ENCODE measurements at regions not wholly inside any gene's neighbourhood (a gene's known extent, or its start where the extent isn't known, plus 50 kb on each side); places are given as distances from the start of the nearest gene placed in this dataset.

DNA sequence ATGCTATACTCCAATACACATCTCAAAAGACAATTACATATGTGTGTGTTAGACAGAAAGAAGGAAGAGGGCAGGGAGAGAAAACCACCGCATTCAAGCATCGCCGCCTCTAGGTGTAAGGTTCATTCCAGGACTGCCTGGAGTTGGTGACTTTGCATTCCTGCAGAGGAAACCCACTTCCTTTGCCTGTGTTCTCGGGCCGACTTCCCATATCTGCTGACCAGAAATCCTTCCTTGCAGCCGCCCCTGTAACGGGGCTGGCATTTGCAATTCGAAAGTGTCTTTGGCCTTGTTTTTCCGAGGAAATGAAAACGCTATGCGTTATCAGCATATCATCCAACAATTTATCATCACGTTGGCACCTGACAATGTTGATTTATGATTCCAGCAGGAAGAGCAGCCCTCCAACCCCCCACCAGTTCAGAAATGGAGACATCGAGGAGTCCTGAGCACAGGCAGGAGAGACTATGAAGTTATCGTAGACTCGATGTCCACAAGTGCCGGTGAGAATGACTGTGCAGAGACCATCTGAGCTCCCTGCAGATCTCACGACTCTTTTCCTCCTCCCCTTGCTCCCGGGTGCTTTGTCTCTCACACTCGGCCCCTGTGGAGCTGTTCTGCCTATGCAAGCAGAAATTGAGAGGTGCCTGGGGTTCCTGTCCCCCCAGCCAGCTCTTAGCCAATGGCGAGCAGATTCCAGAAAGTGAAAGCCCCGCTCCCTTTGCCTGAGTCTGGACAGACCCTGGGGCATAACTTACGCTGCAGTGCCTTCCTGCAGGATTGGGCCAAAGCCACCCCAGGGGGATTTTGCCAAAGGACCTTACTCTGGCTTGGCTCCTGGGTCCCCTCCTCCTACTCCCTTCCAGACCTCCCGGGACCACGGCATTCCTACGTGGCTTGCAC, 68.9 kb upstream of the FOXK1 start:
- H3K36me3 ChIP-seq: no peaks in the 10 kb centered on the region
- H3K27ac ChIP-seq: peak overlapping the region; percentile 80
- intact Hi-C loops (cut with DNase I): no loop called here
- ATAC-seq: peak; percentile 35 to 48
- TF ChIP-seq, protein P1, sequence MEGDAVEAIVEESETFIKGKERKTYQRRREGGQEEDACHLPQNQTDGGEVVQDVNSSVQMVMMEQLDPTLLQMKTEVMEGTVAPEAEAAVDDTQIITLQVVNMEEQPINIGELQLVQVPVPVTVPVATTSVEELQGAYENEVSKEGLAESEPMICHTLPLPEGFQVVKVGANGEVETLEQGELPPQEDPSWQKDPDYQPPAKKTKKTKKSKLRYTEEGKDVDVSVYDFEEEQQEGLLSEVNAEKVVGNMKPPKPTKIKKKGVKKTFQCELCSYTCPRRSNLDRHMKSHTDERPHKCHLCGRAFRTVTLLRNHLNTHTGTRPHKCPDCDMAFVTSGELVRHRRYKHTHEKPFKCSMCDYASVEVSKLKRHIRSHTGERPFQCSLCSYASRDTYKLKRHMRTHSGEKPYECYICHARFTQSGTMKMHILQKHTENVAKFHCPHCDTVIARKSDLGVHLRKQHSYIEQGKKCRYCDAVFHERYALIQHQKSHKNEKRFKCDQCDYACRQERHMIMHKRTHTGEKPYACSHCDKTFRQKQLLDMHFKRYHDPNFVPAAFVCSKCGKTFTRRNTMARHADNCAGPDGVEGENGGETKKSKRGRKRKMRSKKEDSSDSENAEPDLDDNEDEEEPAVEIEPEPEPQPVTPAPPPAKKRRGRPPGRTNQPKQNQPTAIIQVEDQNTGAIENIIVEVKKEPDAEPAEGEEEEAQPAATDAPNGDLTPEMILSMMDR (IDR thresholded peaks at IDR 0.05): no peak
- DNase-seq: no peak
- H3K27me3 ChIP-seq (ENCODE audit: low read depth): no peaks in the 10 kb centered on the region
- no peaks in the 10 kb centered on the region for H3K9me3 ChIP-seq
- H3K4me3 ChIP-seq: peak overlapping the region; percentile 39
- peaks cover 22% of the 10 kb centered on the region for H3K4me1 ChIP-seq

DNA sequence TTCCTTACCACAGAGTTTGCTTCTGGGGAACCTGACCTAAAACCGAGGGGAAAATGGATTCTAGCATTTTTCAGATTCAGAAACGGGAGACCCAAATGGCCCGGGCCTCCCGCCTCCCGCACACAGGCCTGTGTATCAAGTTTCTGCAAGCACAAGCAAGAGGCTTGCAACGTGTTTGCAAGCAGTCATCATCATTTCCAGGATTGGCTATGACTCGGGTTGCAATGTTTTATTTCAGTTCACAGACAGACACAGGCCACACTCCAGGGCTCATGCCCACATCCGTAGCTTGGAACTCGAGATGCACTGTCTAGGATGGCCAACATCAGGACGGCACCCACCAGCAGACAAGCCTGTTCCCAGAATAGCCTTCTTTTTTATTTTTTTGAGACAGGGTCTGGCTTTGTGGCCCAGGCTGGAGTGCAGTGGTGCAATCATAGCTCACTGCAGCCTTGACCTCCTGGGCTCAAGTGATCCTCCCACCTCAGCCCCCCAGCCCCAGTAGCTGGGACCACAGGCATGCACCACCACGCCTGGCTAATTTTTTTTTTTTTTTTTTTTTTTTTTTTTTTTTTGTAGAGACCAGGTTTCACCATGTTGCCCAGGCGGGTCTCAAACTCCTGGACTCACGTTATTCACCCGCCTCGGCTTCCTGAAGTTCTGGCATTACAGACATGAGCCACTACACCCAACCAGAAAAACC, 68.1 kb upstream of the FOXK1 start:
- Histone ChIP-seq H3K9me3 (no peaks in the 10 kb centered on the region), H3K4me1 (peaks cover 22% of the 10 kb centered on the region), H3K27me3 (ENCODE audit: low read depth) (no peaks in the 10 kb centered on the region), H3K4me3 (peak overlapping the region; percentile 39), H3K27ac (peak overlapping the region; percentile 80), H3K36me3 (no peaks in the 10 kb centered on the region)
- intact Hi-C loops (cut with DNase I): no loop called here
- TF ChIP-seq, protein P1 (IDR thresholded peaks at IDR 0.05): no peak
- ATAC-seq (peak in 1 of 2 donors; percentile 19), DNase-seq (peak; percentile 31)

DNA sequence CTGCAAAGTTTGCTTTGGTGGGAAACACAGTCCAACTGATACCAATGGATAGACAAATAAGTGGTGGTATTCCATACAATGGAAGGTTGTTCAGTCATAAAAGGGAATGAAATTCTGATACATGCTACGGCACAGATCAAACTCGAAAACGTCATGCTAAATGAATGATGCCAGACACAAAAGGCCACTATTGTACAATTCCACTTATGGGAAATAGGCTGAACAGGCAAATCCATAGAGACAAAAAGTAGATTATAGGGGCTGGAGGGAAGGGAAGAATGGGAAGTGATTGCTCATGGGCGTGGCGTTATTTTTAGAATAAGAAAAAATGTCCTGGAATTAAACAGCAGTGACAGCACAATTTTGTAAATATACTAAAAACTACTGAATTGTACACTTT, 66.0 kb upstream of the FOXK1 start:
- Histone ChIP-seq H3K4me3 (no peak overlapping the region), H3K36me3 (no peaks in the 10 kb centered on the region), H3K27me3 (ENCODE audit: low read depth) (no peaks in the 10 kb centered on the region), H3K4me1 (peaks cover 40% of the 10 kb centered on the region), H3K27ac (no peak overlapping the region), H3K9me3 (no peaks in the 10 kb centered on the region)
- no peak for ATAC-seq
- no peak for DNase-seq
- TF ChIP-seq, protein P1 (IDR thresholded peaks at IDR 0.05): no peak
- intact Hi-C loops (cut with DNase I): no loop called here

DNA sequence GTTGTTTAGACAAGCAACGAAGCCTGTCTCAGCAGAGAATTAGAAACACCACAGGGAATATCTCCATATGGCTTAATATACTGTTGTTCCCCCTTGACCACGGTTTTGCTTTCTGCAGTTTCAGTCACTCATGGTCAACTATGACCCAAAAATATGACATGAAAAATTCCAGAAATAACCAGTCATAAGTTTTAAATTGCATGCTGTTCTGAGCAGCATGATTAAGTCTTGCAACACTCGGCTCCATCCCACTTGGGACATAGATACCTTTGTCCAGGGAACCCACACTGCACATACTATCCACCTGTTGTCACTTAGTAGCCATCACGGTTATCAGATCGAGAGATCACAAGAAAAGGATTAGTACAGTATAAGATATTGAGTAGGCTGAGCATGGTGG, 60.7 kb upstream of the FOXK1 start:
- H3K4me3 ChIP-seq: no peak overlapping the region
- ATAC-seq (no peak), DNase-seq (no peak)
- intact Hi-C loops (cut with DNase I): no loop called here
- H3K27me3 ChIP-seq (ENCODE audit: low read depth): no peaks in the 10 kb centered on the region
- H3K9me3 ChIP-seq: no peaks in the 10 kb centered on the region
- TF ChIP-seq, protein P1 (IDR thresholded peaks at IDR 0.05): no peak
- H3K27ac ChIP-seq: peak overlapping the region; percentile 62
- H3K4me1 ChIP-seq: peaks cover 39% of the 10 kb centered on the region
- no peaks in the 10 kb centered on the region for H3K36me3 ChIP-seq

DNA sequence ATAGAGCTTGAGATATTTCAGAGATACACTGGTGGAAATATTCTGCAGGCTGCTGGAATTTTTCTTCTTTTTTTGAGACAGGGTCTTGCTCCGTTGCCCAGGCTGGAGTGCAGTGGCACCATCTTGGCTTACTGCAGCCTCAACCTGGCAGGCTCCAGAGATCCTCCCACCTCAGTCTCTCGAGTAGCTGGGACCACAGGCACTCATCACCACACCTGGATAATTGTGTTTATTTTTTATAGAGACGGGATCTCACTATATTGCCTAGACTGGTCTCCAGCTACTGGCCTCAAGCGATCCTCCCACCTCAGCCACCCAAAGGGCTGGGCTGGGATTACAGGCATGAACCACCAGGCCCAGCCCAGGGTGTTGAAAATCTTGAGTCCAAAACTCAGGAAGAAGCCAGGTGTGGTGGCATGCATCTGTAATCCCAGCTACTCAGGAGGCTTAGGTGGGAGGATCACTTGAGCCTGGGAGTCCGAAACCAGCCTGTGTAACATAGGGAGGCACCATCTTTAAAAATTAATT, 55.7 kb upstream of the FOXK1 start:
- Histone ChIP-seq H3K27me3 (ENCODE audit: low read depth) (no peaks in the 10 kb centered on the region), H3K36me3 (no peaks in the 10 kb centered on the region), H3K4me1 (peaks cover 24% of the 10 kb centered on the region), H3K9me3 (no peaks in the 10 kb centered on the region), H3K27ac (no peak overlapping the region), H3K4me3 (no peak overlapping the region)
- TF ChIP-seq, protein P1 (IDR thresholded peaks at IDR 0.05): no peak
- intact Hi-C loops (cut with DNase I): no loop called here
- DNase-seq: no peak
- ATAC-seq: no peak
